Testis (tissue), 2 donors: ENCODE measurements at regions not wholly inside any gene's neighbourhood (a gene's known extent, or its start where the extent isn't known, plus 50 kb on each side); places are given as distances from the start of the nearest gene placed in this dataset.

ENCODE experiments used
- CTCF ChIP-seq, 3 experiments: fragments of 450-650 bp in 2 of 3; fragments of 200-600 bp in 1 of 3; sonication (generic) in 1 of 3; IDR thresholded peaks; one replicate each; pipeline ENCODE4 v1.5.1; 2016 to 2019; ENCODE audit warnings: antibody characterized with exemption in 3 of 3, mild to moderate bottlenecking in 2 of 3, moderate library complexity in 1 of 3
- POLR2A ChIP-seq: fragments of 450-650 bp; IDR thresholded peaks from one replicate; pipeline ENCODE4 v1.6.1; 2017; ENCODE audit warnings: antibody characterized with exemption, mild to moderate bottlenecking, moderate library complexity

GRCh38 chr10:55280696-55281095, 479.7 kb upstream of the PCDH15 start:
- TF ChIP-seq CTCF (IDR thresholded peaks at IDR 0.05) = no peak
- TF ChIP-seq POLR2A = no peak
